ENCODE measurements at regions not wholly inside any gene's neighbourhood (a gene's known extent, or its start where the extent isn't known, plus 50 kb on each side); places are given as distances from the start of the nearest gene placed in this dataset.
"Not testable (repeated sequence)": the region's sequence is repeated elsewhere in the genome, so short reads cannot be mapped to it uniquely, and the experiment has no call there.

DNA sequence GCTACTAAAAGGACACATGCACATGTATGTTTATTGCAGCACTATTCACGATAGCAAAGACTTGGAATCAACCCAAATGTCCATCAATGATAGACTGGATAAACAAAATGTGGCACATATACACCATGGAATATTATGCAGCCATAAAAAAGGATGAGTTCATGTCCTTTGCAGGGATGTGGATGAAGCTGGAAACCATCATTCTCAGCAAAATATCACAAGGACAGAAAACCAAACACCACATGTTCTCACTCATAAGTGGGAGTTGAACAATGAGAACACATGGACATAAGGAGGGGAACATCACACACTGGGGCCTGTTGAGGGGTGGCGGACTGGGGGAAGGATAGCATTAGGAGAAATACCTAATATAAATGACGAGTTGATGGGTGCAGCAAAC is 168.2 kb downstream of the NPR3 start:
- H3K36me3 Mint-ChIP-seq (ENCODE audit: low read depth); H3K4me3 Mint-ChIP-seq; H3K27ac Mint-ChIP-seq; H3K27me3 Mint-ChIP-seq; H3K4me1 Mint-ChIP-seq (ENCODE audit: low read depth); DNase-seq: not testable (repeated sequence)
- peaks cover 30% of the 10 kb centered on the region for H3K9me3 Mint-ChIP-seq

DNA sequence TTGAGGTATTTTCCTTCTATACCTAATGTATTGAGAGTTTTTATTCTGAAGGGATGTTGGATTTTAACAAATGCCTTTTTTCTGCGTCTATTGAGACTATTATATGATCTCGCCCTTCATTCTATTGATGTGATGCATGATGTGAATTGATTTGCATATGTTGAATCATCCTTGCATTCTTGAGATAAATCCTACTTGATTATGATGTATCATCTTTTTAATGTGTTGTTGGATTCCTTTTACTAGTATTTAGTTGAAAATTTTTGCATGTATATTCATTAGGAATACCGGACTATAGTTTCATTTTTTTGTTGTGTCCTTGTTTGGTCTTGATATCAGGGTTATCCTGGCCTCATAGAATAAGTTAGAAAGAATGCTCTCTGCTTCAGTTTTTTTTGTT is 169.7 kb downstream of the NPR3 start:
- H3K27ac Mint-ChIP-seq = no peak overlapping the region
- DNase-seq = no peak
- H3K9me3 Mint-ChIP-seq = peaks cover 32% of the 10 kb centered on the region
- H3K27me3 Mint-ChIP-seq = no peaks in the 10 kb centered on the region
- H3K4me1 Mint-ChIP-seq (ENCODE audit: low read depth) = no peaks in the 10 kb centered on the region
- H3K4me3 Mint-ChIP-seq = no peak overlapping the region
- H3K36me3 Mint-ChIP-seq (ENCODE audit: low read depth) = no peaks in the 10 kb centered on the region

DNA sequence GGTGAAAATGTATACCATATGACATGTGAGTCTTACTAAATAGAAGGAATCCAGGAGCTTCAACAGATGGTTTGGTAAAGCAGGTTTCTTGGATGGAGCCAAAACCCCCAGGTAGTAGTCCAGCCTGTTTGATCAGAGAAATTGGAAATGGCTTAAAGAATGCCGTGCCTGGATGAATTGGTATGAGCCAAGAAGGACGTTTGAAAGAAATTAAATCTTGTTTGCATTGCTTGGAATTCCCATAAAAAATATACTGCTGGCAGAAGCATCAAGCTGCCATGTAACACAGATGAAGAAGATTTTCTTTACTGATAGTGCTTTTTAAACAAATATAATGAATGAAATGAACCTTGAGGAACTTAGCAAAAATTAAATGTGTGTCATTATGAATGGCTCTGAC is 176.3 kb downstream of the NPR3 start:
- no peak for DNase-seq
- H3K27me3 Mint-ChIP-seq = no peaks in the 10 kb centered on the region
- no peaks in the 10 kb centered on the region for H3K4me1 Mint-ChIP-seq (ENCODE audit: low read depth)
- no peak overlapping the region for H3K27ac Mint-ChIP-seq
- no peaks in the 10 kb centered on the region for H3K36me3 Mint-ChIP-seq (ENCODE audit: low read depth)
- H3K4me3 Mint-ChIP-seq = no peak overlapping the region
- peaks cover 23% of the 10 kb centered on the region for H3K9me3 Mint-ChIP-seq

DNA sequence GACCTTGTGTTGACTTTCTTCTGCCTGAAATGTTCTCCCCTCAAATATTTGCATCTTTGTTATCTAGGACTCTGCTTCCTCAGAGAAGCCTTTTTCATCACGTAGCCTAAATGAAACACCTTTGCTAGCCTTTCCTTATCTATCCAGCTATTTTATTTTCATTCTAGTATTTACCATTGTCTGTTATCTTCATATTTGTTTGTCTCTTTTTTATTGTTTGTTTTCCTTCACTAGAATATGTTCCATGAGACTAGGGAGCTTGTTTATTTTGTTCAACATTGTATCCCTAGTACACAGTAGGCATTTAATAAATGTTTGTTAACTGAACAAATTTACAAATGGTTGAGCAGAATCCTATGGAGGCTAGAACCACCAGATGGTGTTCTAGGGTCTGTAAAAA is 178.0 kb downstream of the NPR3 start:
- DNase-seq = no peak
- no peaks in the 10 kb centered on the region for H3K27me3 Mint-ChIP-seq
- peaks cover 15% of the 10 kb centered on the region for H3K9me3 Mint-ChIP-seq
- no peaks in the 10 kb centered on the region for H3K4me1 Mint-ChIP-seq (ENCODE audit: low read depth)
- no peaks in the 10 kb centered on the region for H3K36me3 Mint-ChIP-seq (ENCODE audit: low read depth)
- H3K27ac Mint-ChIP-seq = no peak overlapping the region
- no peak overlapping the region for H3K4me3 Mint-ChIP-seq

DNA sequence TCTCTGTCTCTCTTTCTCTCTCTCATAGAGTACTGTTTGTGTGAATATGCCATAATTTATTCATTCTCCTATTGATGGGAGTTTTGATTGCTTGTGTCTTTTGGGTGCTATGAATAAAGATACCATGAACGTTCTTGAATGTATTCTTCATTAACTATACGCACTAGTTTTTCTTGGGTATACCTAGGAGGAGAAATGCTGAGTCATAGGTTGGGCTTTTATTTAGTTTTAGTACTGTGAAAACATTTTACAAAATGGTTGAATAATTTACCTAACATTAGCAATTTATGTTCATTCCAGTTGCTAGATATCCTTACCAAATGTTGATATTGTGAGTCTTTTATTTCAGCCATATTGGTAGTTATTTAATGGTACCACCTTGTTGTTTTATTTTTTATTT is 192.5 kb downstream of the NPR3 start:
- H3K27me3 Mint-ChIP-seq = no peaks in the 10 kb centered on the region
- DNase-seq = no peak
- no peak overlapping the region for H3K27ac Mint-ChIP-seq
- H3K9me3 Mint-ChIP-seq = no peaks in the 10 kb centered on the region
- H3K4me3 Mint-ChIP-seq = no peak overlapping the region
- no peaks in the 10 kb centered on the region for H3K36me3 Mint-ChIP-seq (ENCODE audit: low read depth)
- no peaks in the 10 kb centered on the region for H3K4me1 Mint-ChIP-seq (ENCODE audit: low read depth)

DNA sequence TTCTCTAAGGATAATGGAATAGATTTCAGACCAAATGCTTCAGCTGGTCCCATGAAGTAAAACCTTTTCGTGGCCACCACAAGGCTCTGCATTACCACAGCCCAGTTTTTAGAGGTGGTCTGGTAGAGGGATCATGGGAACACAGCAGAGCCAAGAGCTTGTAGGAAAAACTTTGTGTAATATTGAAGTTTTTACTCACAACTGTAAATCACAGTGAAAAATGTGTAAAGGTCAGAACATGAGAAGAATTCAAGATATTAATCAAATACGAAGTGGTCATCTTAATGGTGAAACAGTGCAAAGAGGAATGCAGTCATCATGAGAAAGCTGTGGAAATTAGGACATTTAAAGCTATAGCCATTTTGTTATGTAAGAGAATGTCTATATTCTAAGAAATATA is 197.5 kb downstream of the NPR3 start:
- Mint-ChIP-seq H3K4me1 (ENCODE audit: low read depth) (no peaks in the 10 kb centered on the region), H3K36me3 (ENCODE audit: low read depth) (no peaks in the 10 kb centered on the region), H3K27ac (no peak overlapping the region), H3K9me3 (peaks cover 7% of the 10 kb centered on the region), H3K27me3 (no peaks in the 10 kb centered on the region), H3K4me3 (no peak overlapping the region)
- no peak for DNase-seq

DNA sequence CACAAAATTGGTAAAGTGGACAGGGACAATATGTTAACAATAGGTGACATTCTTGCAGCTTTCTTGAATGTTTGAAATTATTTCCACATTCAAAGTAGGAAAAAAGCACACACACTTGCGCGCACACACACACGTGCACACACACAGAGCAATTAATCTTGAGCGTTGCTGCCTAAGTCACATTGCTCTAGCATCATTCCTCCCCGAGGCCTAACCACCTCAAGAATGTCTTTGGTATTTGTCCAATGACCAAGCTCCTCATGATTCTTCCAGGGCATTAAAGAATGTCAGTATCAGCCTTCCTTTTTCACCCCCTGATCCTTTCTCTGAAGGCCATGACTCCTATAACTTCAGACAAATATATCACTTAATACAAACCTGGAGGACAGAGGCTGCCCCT is 198.1 kb downstream of the NPR3 start:
- no peak overlapping the region for H3K27ac Mint-ChIP-seq
- no peaks in the 10 kb centered on the region for H3K27me3 Mint-ChIP-seq
- H3K9me3 Mint-ChIP-seq = peaks cover 7% of the 10 kb centered on the region
- no peaks in the 10 kb centered on the region for H3K4me1 Mint-ChIP-seq (ENCODE audit: low read depth)
- no peak overlapping the region for H3K4me3 Mint-ChIP-seq
- H3K36me3 Mint-ChIP-seq (ENCODE audit: low read depth) = no peaks in the 10 kb centered on the region
- no peak for DNase-seq

DNA sequence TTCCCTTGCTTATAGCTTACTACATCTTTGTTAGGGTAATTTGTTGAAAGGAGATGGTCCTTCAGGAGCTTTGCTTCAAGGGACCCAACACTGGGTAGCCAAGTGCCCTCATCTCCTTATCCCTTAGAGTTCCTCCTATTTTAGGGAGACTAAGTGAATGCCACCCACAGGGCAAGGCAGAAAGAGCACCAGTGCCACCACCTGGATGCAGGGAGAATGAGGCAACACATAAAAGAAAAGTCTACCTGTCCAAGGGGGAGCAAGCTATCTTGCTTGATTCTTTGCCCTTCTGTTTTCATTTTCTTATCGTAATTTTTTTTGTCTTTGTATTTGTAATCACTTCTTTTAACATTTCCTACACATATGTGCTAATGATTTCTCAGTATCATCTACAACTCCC is 205.5 kb downstream of the NPR3 start:
- Mint-ChIP-seq H3K9me3 (peaks cover 7% of the 10 kb centered on the region), H3K36me3 (ENCODE audit: low read depth) (no peaks in the 10 kb centered on the region), H3K4me1 (ENCODE audit: low read depth) (no peaks in the 10 kb centered on the region), H3K27me3 (no peaks in the 10 kb centered on the region), H3K27ac (no peak overlapping the region), H3K4me3 (no peak overlapping the region)
- no peak for DNase-seq

DNA sequence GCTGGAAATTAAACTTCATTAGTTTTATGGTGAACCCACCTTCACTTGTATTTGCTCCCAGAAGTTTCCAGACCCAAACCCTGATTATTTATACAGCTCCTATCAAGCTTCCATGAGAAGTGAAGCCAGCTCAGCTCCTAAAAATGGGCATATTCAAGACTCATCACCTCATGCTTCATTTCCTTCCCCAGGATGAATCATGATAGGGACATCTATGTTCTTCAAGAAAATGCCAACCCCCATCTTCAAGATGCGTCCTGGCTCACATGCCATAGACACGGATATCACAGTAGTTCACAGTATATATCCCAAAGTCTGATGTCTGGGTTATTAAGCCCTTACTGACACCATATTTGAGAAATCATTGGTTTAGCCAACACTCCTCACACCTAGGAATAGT is 217.6 kb downstream of the NPR3 start:
- Mint-ChIP-seq H3K27ac (no peak overlapping the region), H3K9me3 (peaks cover 5% of the 10 kb centered on the region), H3K36me3 (ENCODE audit: low read depth) (no peaks in the 10 kb centered on the region), H3K27me3 (no peaks in the 10 kb centered on the region), H3K4me3 (no peak overlapping the region), H3K4me1 (ENCODE audit: low read depth) (no peaks in the 10 kb centered on the region)
- no peak for DNase-seq

DNA sequence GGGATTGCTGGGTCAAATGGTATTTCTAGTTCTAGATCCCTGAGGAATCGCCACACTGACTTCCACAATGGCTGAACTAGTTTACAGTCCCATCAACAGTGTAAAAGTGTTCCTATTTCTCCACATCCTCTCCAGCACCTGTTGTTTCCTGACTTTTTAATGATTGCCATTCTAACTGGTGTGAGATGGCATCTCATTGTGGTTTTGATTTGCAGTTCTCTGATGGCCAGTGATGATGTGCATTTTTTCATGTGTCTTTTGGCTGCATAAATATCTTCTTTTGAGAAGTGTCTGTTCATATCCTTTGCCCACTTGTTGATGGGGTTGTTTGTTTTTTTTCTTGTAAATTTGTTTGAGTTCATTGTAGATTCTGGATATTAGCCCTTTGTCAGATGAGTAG is 220.3 kb downstream of the NPR3 start:
- not testable (repeated sequence) for H3K36me3 Mint-ChIP-seq (ENCODE audit: low read depth); H3K27ac Mint-ChIP-seq; H3K4me1 Mint-ChIP-seq (ENCODE audit: low read depth); DNase-seq; H3K27me3 Mint-ChIP-seq; H3K4me3 Mint-ChIP-seq
- H3K9me3 Mint-ChIP-seq = peaks cover 15% of the 10 kb centered on the region

DNA sequence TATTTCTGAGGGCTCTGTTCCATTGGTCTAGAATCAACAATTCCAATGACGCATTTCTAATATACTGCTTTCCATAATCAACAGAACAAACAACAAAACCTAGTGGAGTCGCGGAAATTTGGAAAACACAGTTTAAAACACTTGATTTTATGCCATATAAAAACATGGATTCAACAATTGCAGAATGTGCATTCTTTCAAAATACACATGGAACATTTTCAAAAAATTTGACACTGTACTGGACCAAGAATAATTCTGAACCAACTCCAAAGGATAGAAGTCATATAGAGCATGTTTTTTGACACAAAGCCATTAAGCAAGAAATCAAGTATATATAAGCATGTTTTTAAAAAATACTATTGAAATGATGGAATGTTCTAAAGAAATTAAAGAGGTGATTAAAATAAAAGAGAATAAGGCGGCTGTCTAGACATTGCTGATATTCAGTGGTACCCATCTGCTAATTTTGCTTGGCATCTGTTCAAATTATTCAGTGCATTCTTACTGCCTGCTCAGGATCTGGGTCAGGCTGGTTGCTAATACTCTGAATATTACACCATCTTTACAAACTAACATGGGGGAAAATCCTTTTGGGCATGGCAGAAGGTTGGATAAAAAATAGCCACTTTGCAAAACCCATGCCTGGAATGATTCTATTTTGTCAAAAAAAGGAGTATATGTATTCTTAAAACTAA is 221.3 kb downstream of the NPR3 start:
- H3K27ac Mint-ChIP-seq = no peak overlapping the region
- DNase-seq = no peak
- H3K36me3 Mint-ChIP-seq (ENCODE audit: low read depth) = no peaks in the 10 kb centered on the region
- H3K9me3 Mint-ChIP-seq = peaks cover 15% of the 10 kb centered on the region
- H3K4me3 Mint-ChIP-seq = no peak overlapping the region
- H3K27me3 Mint-ChIP-seq = no peaks in the 10 kb centered on the region
- H3K4me1 Mint-ChIP-seq (ENCODE audit: low read depth) = no peaks in the 10 kb centered on the region

DNA sequence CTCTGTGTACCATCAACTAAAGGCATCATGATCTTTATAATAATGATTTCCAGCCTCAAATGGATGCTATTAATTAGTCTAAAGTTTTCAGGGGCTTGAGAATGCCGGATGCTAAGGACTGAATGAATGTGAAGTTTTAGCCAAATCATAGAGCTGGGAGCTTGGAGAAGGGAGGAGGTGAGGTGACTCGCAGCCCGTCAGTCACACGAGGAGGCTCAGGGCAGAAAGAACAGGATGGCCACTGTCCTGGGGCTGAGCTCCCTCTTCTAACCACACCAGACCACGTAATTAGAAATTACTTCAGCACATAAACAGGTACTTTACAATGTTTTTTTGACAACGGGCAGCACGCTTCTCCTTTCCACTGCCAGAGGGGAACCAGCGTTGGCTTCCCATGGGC is 222.6 kb downstream of the NPR3 start:
- no peak for DNase-seq
- Mint-ChIP-seq H3K4me1 (ENCODE audit: low read depth) (no peaks in the 10 kb centered on the region), H3K4me3 (no peak overlapping the region), H3K9me3 (peaks cover 12% of the 10 kb centered on the region), H3K36me3 (ENCODE audit: low read depth) (no peaks in the 10 kb centered on the region), H3K27ac (no peak overlapping the region), H3K27me3 (no peaks in the 10 kb centered on the region)

DNA sequence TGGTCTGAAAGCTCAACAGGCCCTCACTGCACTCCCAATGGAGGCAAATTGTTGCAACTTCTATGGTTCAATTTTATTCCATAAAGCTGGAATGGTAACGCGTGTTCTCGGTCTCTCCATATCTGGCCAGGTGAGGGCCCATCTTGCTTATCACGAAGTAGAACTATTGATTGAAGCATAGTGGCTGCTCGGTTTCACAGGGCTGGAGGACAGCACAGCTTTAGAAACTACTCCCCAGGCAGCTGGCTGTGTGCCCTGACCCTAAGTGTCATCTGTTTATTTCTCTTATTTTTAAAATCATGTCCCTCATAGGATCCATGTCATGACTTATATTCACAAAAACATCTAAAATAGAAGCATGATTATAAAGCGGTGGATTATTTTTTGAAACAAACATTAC is 223.4 kb downstream of the NPR3 start:
- Mint-ChIP-seq H3K27me3 (no peaks in the 10 kb centered on the region), H3K27ac (no peak overlapping the region), H3K4me3 (no peak overlapping the region), H3K9me3 (peaks cover 12% of the 10 kb centered on the region), H3K36me3 (ENCODE audit: low read depth) (no peaks in the 10 kb centered on the region), H3K4me1 (ENCODE audit: low read depth) (no peaks in the 10 kb centered on the region)
- no peak for DNase-seq

DNA sequence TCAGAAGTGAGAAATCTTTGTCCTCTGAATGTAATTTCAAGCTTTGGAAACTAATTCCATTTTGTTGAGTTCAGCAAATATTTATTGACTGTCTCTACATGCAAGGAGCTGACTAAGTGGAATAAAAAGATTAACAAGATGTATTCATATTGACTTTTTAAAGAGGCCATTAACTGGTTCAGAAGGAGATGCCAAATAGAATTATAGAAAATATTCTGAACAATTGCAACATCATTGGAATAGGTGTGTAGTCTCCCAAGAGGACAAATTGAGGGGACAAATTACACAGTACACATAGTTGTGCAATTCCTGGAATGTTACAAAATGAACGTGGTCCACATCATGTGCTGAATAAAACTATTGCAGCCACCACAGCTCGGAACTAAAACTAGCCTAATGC is 224.2 kb downstream of the NPR3 start:
- DNase-seq = no peak
- Mint-ChIP-seq H3K4me3 (no peak overlapping the region), H3K4me1 (ENCODE audit: low read depth) (no peaks in the 10 kb centered on the region), H3K36me3 (ENCODE audit: low read depth) (no peaks in the 10 kb centered on the region), H3K27me3 (no peaks in the 10 kb centered on the region), H3K9me3 (peaks cover 12% of the 10 kb centered on the region), H3K27ac (no peak overlapping the region)

DNA sequence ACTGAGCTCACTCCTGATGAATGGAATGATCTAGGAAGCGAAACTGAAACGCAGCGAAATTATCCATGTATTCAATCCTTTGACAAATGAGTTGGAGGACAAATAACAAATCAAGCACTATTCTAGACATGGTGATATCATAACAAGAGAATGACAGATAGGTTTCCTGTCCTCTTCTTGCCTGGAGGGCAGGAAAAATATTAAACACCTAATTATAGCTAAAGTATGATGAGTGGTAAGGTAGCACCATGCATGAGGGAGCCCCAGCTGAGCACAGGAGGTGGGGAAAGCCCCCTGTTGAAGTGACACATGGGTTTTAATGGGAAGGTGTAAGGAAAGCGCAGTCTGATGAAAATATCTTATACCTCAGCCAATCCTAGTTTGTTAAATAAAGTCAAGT is 225.2 kb downstream of the NPR3 start:
- Mint-ChIP-seq H3K4me1 (ENCODE audit: low read depth) (no peaks in the 10 kb centered on the region), H3K27me3 (no peaks in the 10 kb centered on the region), H3K27ac (no peak overlapping the region)

More for the DNA sequence above, 225.2 kb downstream of the NPR3 start:
- Mint-ChIP-seq H3K36me3 (ENCODE audit: low read depth) (no peaks in the 10 kb centered on the region), H3K4me3 (no peak overlapping the region), H3K9me3 (peaks cover 12% of the 10 kb centered on the region)
- DNase-seq = no peak

All from activated T-cell treated with anti-CD3 and anti-CD28 coated beads, Interleukin-2, amount 50 U/mL, for 24 hours (primary cell).